Small intestine (tissue), 7 donors: ENCODE measurements at regions not wholly inside any gene's neighbourhood (a gene's known extent, or its start where the extent isn't known, plus 50 kb on each side); places are given as distances from the start of the nearest gene placed in this dataset.
"Not testable (repeated sequence)": the region's sequence is repeated elsewhere in the genome, so short reads cannot be mapped to it uniquely, and the experiment has no call there.

ENCODE experiments used
- DNase-seq, 2 donors: peaks; one replicate each; pipeline versions ENCODE4 v3.0.0 to v3.0.0-alpha.2; 2013
- FAIRE-seq: peaks from 2 replicates; lab custom pipeline; 2012; peaks lifted over from hg19 to GRCh38; lab: Jason Lieb, UNC
- H3K27ac ChIP-seq, 3 donors: one replicate each; pipeline ENCODE4 v1.5.1; 2013; ENCODE audit warnings: low read length in 2 of 3, mild to moderate bottlenecking in 2 of 3, control low read depth in 1 of 3, inconsistent platforms in 1 of 3, low read depth in 1 of 3, moderate library complexity in 1 of 3
- H3K27me3 ChIP-seq, 3 donors: one replicate each; pipeline ENCODE4 v1.6.1; 2013; ENCODE audit warnings: low read length in 3 of 3, inconsistent platforms in 1 of 3; ENCODE audit not compliant: control insufficient read depth in 3 of 3, insufficient read depth in 3 of 3
- H3K36me3 ChIP-seq, 3 donors: one replicate each; pipeline ENCODE4 v1.6.1; 2013; ENCODE audit warnings: low read length in 3 of 3, inconsistent platforms in 1 of 3, low read depth in 1 of 3, mild to moderate bottlenecking in 1 of 3, moderate library complexity in 1 of 3; ENCODE audit not compliant: control insufficient read depth in 3 of 3, insufficient read depth in 2 of 3
- H3K4me1 ChIP-seq, 3 donors: one replicate each; pipeline ENCODE4 v1.6.1; 2013; ENCODE audit warnings: low read length in 2 of 3, inconsistent platforms in 1 of 3, low read depth in 1 of 3, mild to moderate bottlenecking in 1 of 3, moderate library complexity in 1 of 3; ENCODE audit not compliant: control insufficient read depth in 3 of 3, insufficient read depth in 2 of 3
- H3K4me3 ChIP-seq, 3 donors: one replicate each; pipeline ENCODE4 v1.5.1; 2013; ENCODE audit warnings: low read length in 3 of 3, control low read depth in 1 of 3, inconsistent platforms in 1 of 3, low read depth in 1 of 3, mild to moderate bottlenecking in 1 of 3, moderate library complexity in 1 of 3
- H3K9me3 ChIP-seq, 2 donors: one replicate each; pipeline ENCODE4 v1.6.1; 2013; ENCODE audit warnings: low read depth in 1 of 2, low read length in 1 of 2; ENCODE audit not compliant: control insufficient read depth in 2 of 2, insufficient read depth in 1 of 2
- WGBS, 3 donors: extraction: QIAGEN DNeasy Blood & Tissue Kit; methylation state at CpG; one replicate each; pipeline ENCODE4 v1.1.7; 2013; 5-methylcytosine and 5-hydroxymethylcytosine counted together
- donor health status: healthy with polysubstance abuse.
- donor health status: control.
- donor health status: control.
- donor health status: Bipolar disorder and iron deficiency.
- donor health status: healthy.

GRCh38 chr14:54010981-54011380 lies 54.4 kb upstream of the BMP4 start:
- Histone ChIP-seq H3K27me3 (no peaks in the 10 kb centered on the region), H3K36me3 (no peaks in the 10 kb centered on the region), H3K9me3 (no peaks in the 10 kb centered on the region), H3K4me1 (no peaks in the 10 kb centered on the region), H3K27ac (no peak overlapping the region), H3K4me3 (no peak overlapping the region)
- no peak for FAIRE-seq
- 28 to 66% (median 37%) methylated on average over 2 of the region's 2 CpGs for WGBS, 3 donors
- peak in 1 of 2 donors; percentile 70 for DNase-seq

- FAIRE-seq = no peak
- WGBS, 3 donors = 75 to 88% (median 82%) methylated on average over 2 of the region's 2 CpGs
- H3K9me3 ChIP-seq = no peaks in the 10 kb centered on the region
These were observed 66.4 kb upstream of the BMP4 start for GRCh38 chr14:54023027-54023426.

GRCh38 chr14:54025661-54026060 lies 69.0 kb upstream of the BMP4 start:
- Histone ChIP-seq H3K27me3 (no peaks in the 10 kb centered on the region), H3K27ac (no peak overlapping the region), H3K4me1 (peaks cover 0 to 6% (median 0%) of the 10 kb centered on the region in 3 donors), H3K4me3 (no peak overlapping the region), H3K36me3 (no peaks in the 10 kb centered on the region), H3K9me3 (no peaks in the 10 kb centered on the region)
- 13 to 55% (median 18%) methylated on average over 1 of the region's 1 CpG for WGBS, 3 donors
- DNase-seq (peak in 1 of 2 donors; percentile 49), FAIRE-seq (no peak)

More at GRCh38 chr14:54023027-54023426, 66.4 kb upstream of the BMP4 start:
- H3K36me3 ChIP-seq = no peaks in the 10 kb centered on the region
- no peak overlapping the region for H3K27ac ChIP-seq
- H3K4me1 ChIP-seq = peaks cover 0 to 6% (median 0%) of the 10 kb centered on the region in 3 donors
- no peak overlapping the region for H3K4me3 ChIP-seq
- DNase-seq = no peak
- H3K27me3 ChIP-seq = no peaks in the 10 kb centered on the region

- no peak for FAIRE-seq
- 25 to 68% (median 29%) methylated on average over 2 of the region's 2 CpGs for WGBS, 3 donors
- Histone ChIP-seq H3K36me3 (no peaks in the 10 kb centered on the region), H3K27me3 (no peaks in the 10 kb centered on the region), H3K9me3 (no peaks in the 10 kb centered on the region), H3K4me1 (peaks cover 0 to 6% (median 0%) of the 10 kb centered on the region in 3 donors), H3K4me3 (no peak overlapping the region), H3K27ac (no peak overlapping the region)
- DNase-seq = peak; percentile 58 to 73
These were observed 70.0 kb upstream of the BMP4 start for GRCh38 chr14:54026671-54027070.

GRCh38 chr14:54030996-54031395 lies 74.4 kb upstream of the BMP4 start:
- FAIRE-seq, H3K36me3 ChIP-seq, H3K27ac ChIP-seq, DNase-seq, H3K27me3 ChIP-seq, H3K4me1 ChIP-seq, H3K4me3 ChIP-seq: not testable (repeated sequence)
- 86 to 91% (median 90%) methylated on average over 1 of the region's 1 CpG for WGBS, 3 donors
- peaks cover 0 to 12% of the 10 kb centered on the region in 2 donors for H3K9me3 ChIP-seq

GRCh38 chr14:54033285-54033684 lies 76.7 kb upstream of the BMP4 start:
- not testable (repeated sequence) for H3K27me3 ChIP-seq, FAIRE-seq, H3K4me1 ChIP-seq, H3K36me3 ChIP-seq, DNase-seq, H3K27ac ChIP-seq, H3K4me3 ChIP-seq
- 83 to 90% (median 87%) methylated on average over 7 of the region's 7 CpGs for WGBS, 3 donors
- peaks cover 0 to 12% of the 10 kb centered on the region in 2 donors for H3K9me3 ChIP-seq

GRCh38 chr14:54038724-54039123 lies 82.1 kb upstream of the BMP4 start:
- 91 to 97% (median 93%) methylated on average over 1 of the region's 1 CpG for WGBS, 3 donors
- Histone ChIP-seq H3K9me3 (peaks cover 0 to 8% of the 10 kb centered on the region in 2 donors), H3K36me3 (no peaks in the 10 kb centered on the region), H3K27me3 (no peaks in the 10 kb centered on the region), H3K27ac (no peak overlapping the region), H3K4me1 (no peaks in the 10 kb centered on the region), H3K4me3 (no peak overlapping the region)
- no peak for FAIRE-seq
- DNase-seq = no peak

- 61 to 89% (median 71%) methylated on average over 2 of the region's 2 CpGs for WGBS, 3 donors
- no peaks in the 10 kb centered on the region for H3K27me3 ChIP-seq
These were observed 82.7 kb upstream of the BMP4 start for GRCh38 chr14:54039311-54039710.

GRCh38 chr14:54040846-54041245 lies 84.2 kb upstream of the BMP4 start:
- Histone ChIP-seq H3K36me3 (no peaks in the 10 kb centered on the region), H3K9me3 (no peaks in the 10 kb centered on the region), H3K27ac (no peak overlapping the region), H3K27me3 (no peaks in the 10 kb centered on the region), H3K4me1 (no peaks in the 10 kb centered on the region), H3K4me3 (no peak overlapping the region)
- DNase-seq = no peak
- no peak for FAIRE-seq

More at GRCh38 chr14:54039311-54039710, 82.7 kb upstream of the BMP4 start:
- FAIRE-seq = no peak
- no peaks in the 10 kb centered on the region for H3K4me1 ChIP-seq
- H3K9me3 ChIP-seq = peaks cover 0 to 8% of the 10 kb centered on the region in 2 donors
- no peak overlapping the region for H3K27ac ChIP-seq
- H3K36me3 ChIP-seq = no peaks in the 10 kb centered on the region
- H3K4me3 ChIP-seq = no peak overlapping the region
- no peak for DNase-seq
